ENCODE measurements at regions not wholly inside any gene's neighbourhood (a gene's known extent, or its start where the extent isn't known, plus 50 kb on each side); places are given as distances from the start of the nearest gene placed in this dataset.
A peak's percentile ranks its signal among the peaks of the same experiment; 100 is the strongest.

- Histone ChIP-seq H3K36me3 (no peaks in the 10 kb centered on the region), H3K9me3 (no peaks in the 10 kb centered on the region), H3K27me3 (no peaks in the 10 kb centered on the region), H3K27ac (no peak overlapping the region), H3K4me1 (no peaks in the 10 kb centered on the region), H3K4me3 (no peak overlapping the region)
- DNase-seq, result no peak
- no peak for TF ChIP-seq CTCF (IDR thresholded peaks at IDR 0.05)
- intact Hi-C loops (cut with DNase I), result no loop called here
- ATAC-seq, result no peak
Measured at GRCh38 chr10:43880160-43880559, 231.5 kb upstream of the ZNF32 start.

- no peaks in the 10 kb centered on the region for H3K9me3 ChIP-seq
- ATAC-seq (peak; percentile 9), DNase-seq (no peak)
- H3K27ac ChIP-seq, result no peak overlapping the region
- no peak overlapping the region for H3K4me3 ChIP-seq
- no peaks in the 10 kb centered on the region for H3K36me3 ChIP-seq
- TF ChIP-seq CTCF (IDR thresholded peaks at IDR 0.05), result no peak
- intact Hi-C loops (cut with DNase I), result no loop called here
- H3K4me1 ChIP-seq, result no peaks in the 10 kb centered on the region
- H3K27me3 ChIP-seq, result no peaks in the 10 kb centered on the region
Measured at GRCh38 chr10:43879742-43880141, 231.1 kb upstream of the ZNF32 start.

GRCh38 chr10:43879162-43879561 lies 230.5 kb upstream of the ZNF32 start:
- intact Hi-C loops (cut with DNase I), result no loop called here

GRCh38 chr10:43878386-43878785 lies 229.7 kb upstream of the ZNF32 start:
- no peaks in the 10 kb centered on the region for H3K4me1 ChIP-seq
- ATAC-seq, result peak; percentile 24
- no peaks in the 10 kb centered on the region for H3K36me3 ChIP-seq
- H3K9me3 ChIP-seq, result no peaks in the 10 kb centered on the region
- no peaks in the 10 kb centered on the region for H3K27me3 ChIP-seq
- intact Hi-C loops (cut with DNase I), result no loop called here
- DNase-seq, result peak; percentile 63
- H3K27ac ChIP-seq, result no peak overlapping the region
- no peak overlapping the region for H3K4me3 ChIP-seq
- TF ChIP-seq CTCF (IDR thresholded peaks at IDR 0.05), result no peak

More at GRCh38 chr10:43879162-43879561, 230.5 kb upstream of the ZNF32 start:
- TF ChIP-seq CTCF (IDR thresholded peaks at IDR 0.05), result no peak
- Histone ChIP-seq H3K9me3 (no peaks in the 10 kb centered on the region), H3K27me3 (no peaks in the 10 kb centered on the region), H3K4me1 (no peaks in the 10 kb centered on the region), H3K36me3 (no peaks in the 10 kb centered on the region), H3K27ac (no peak overlapping the region), H3K4me3 (no peak overlapping the region)
- ATAC-seq, result no peak
- no peak for DNase-seq

- no peaks in the 10 kb centered on the region for H3K27me3 ChIP-seq
- no peak for TF ChIP-seq CTCF (IDR thresholded peaks at IDR 0.05)
- DNase-seq (no peak), ATAC-seq (no peak)
- no peak overlapping the region for H3K4me3 ChIP-seq
- no peaks in the 10 kb centered on the region for H3K4me1 ChIP-seq
- intact Hi-C loops (cut with DNase I), result no loop called here
- no peak overlapping the region for H3K27ac ChIP-seq
- H3K36me3 ChIP-seq, result no peaks in the 10 kb centered on the region
- H3K9me3 ChIP-seq, result no peaks in the 10 kb centered on the region
Measured at GRCh38 chr10:43876976-43877375, 228.3 kb upstream of the ZNF32 start.

GRCh38 chr10:43874984-43875383 lies 226.3 kb upstream of the ZNF32 start:
- ATAC-seq, result no peak
- intact Hi-C loops (cut with DNase I), result no loop called here

More at GRCh38 chr10:43874984-43875383, 226.3 kb upstream of the ZNF32 start:
- Histone ChIP-seq H3K36me3 (no peaks in the 10 kb centered on the region), H3K27me3 (no peaks in the 10 kb centered on the region), H3K4me3 (no peak overlapping the region), H3K9me3 (no peaks in the 10 kb centered on the region), H3K4me1 (no peaks in the 10 kb centered on the region), H3K27ac (no peak overlapping the region)
- DNase-seq, result no peak
- TF ChIP-seq CTCF (IDR thresholded peaks at IDR 0.05), result no peak
